ENCODE measurements at regions not wholly inside any gene's neighbourhood (a gene's known extent, or its start where the extent isn't known, plus 50 kb on each side); places are given as distances from the start of the nearest gene placed in this dataset.

GRCh38 chr22:48284671-48285070, 1522.2 kb downstream of the TBC1D22A start:
- TF ChIP-seq CTCF (IDR thresholded peaks at IDR 0.05): no peak
- H3K27ac ChIP-seq: no peak overlapping the region

GRCh38 chr22:48282804-48283203, 1520.4 kb downstream of the TBC1D22A start:
- DNase-seq (ENCODE audit: low spot score) (no peak), ATAC-seq (ENCODE audit: insufficient number of reproducible peaks, low FRiP score, low read depth) (no peak)
- no peak for TF ChIP-seq CTCF (IDR thresholded peaks at IDR 0.05)
- Histone ChIP-seq H3K9me3 (no peaks in the 10 kb centered on the region), H3K27ac (no peak overlapping the region), H3K36me3 (no peaks in the 10 kb centered on the region), H3K27me3 (replicated peaks; ENCODE audit: insufficient read depth) (no peaks in the 10 kb centered on the region), H3K4me3 (no peak overlapping the region), H3K4me1 (ENCODE audit: control insufficient read depth in 1 of 2, low read depth in 2 of 2) (no peaks in the 10 kb centered on the region)

More at GRCh38 chr22:48284671-48285070, 1522.2 kb downstream of the TBC1D22A start:
- H3K9me3 ChIP-seq: no peaks in the 10 kb centered on the region
- no peak for ATAC-seq (ENCODE audit: insufficient number of reproducible peaks, low FRiP score, low read depth)
- no peak overlapping the region for H3K4me3 ChIP-seq
- H3K27me3 ChIP-seq (replicated peaks; ENCODE audit: insufficient read depth): no peaks in the 10 kb centered on the region
- no peaks in the 10 kb centered on the region for H3K4me1 ChIP-seq (ENCODE audit: control insufficient read depth in 1 of 2, low read depth in 2 of 2)
- DNase-seq (ENCODE audit: low spot score): no peak
- H3K36me3 ChIP-seq: no peaks in the 10 kb centered on the region

GRCh38 chr22:48279461-48279756, 1517.0 kb downstream of the TBC1D22A start:
- H3K9me3 ChIP-seq: no peaks in the 10 kb centered on the region
- no peak for DNase-seq (ENCODE audit: low spot score)
- no peak for ATAC-seq (ENCODE audit: insufficient number of reproducible peaks, low FRiP score, low read depth)
- no peaks in the 10 kb centered on the region for H3K36me3 ChIP-seq
- H3K4me3 ChIP-seq: no peak overlapping the region
- no peak overlapping the region for H3K27ac ChIP-seq
- H3K27me3 ChIP-seq (replicated peaks; ENCODE audit: insufficient read depth): no peaks in the 10 kb centered on the region
- H3K4me1 ChIP-seq (ENCODE audit: control insufficient read depth in 1 of 2, low read depth in 2 of 2): no peaks in the 10 kb centered on the region
- no peak for TF ChIP-seq CTCF (IDR thresholded peaks at IDR 0.05)

GRCh38 chr22:48278620-48279460, 1516.4 kb downstream of the TBC1D22A start:
- no peaks in the 10 kb centered on the region for H3K27me3 ChIP-seq (replicated peaks; ENCODE audit: insufficient read depth)
- H3K36me3 ChIP-seq: no peaks in the 10 kb centered on the region
- TF ChIP-seq CTCF (IDR thresholded peaks at IDR 0.05): no peak
- no peaks in the 10 kb centered on the region for H3K9me3 ChIP-seq
- H3K4me1 ChIP-seq (ENCODE audit: control insufficient read depth in 1 of 2, low read depth in 2 of 2): no peaks in the 10 kb centered on the region
- no peak overlapping the region for H3K4me3 ChIP-seq
- ATAC-seq (ENCODE audit: insufficient number of reproducible peaks, low FRiP score, low read depth): no peak
- no peak for DNase-seq (ENCODE audit: low spot score)
- H3K27ac ChIP-seq: no peak overlapping the region

- no peak for TF ChIP-seq CTCF (IDR thresholded peaks at IDR 0.05)
- ATAC-seq (ENCODE audit: insufficient number of reproducible peaks, low FRiP score, low read depth) (no peak), DNase-seq (ENCODE audit: low spot score) (no peak)
- Histone ChIP-seq H3K4me1 (ENCODE audit: control insufficient read depth in 1 of 2, low read depth in 2 of 2) (no peaks in the 10 kb centered on the region), H3K27me3 (replicated peaks; ENCODE audit: insufficient read depth) (no peaks in the 10 kb centered on the region), H3K27ac (no peak overlapping the region), H3K36me3 (no peaks in the 10 kb centered on the region), H3K4me3 (no peak overlapping the region), H3K9me3 (no peaks in the 10 kb centered on the region)
Measured at GRCh38 chr22:48277868-48278581, 1515.6 kb downstream of the TBC1D22A start.
